ACC112 (cell line): ENCODE measurements at regions not wholly inside any gene's neighbourhood (a gene's known extent, or its start where the extent isn't known, plus 50 kb on each side); places are given as distances from the start of the nearest gene placed in this dataset.
"Not testable (repeated sequence)": the region's sequence is repeated elsewhere in the genome, so short reads cannot be mapped to it uniquely, and the experiment has no call there.

ENCODE experiments used
- H2AFZ ChIP-seq: fragments of 200-600 bp; sonication (generic); one replicate; pipeline ENCODE4 v1.6.0; 2017; ENCODE audit warnings: antibody characterized with exemption, low read length; ENCODE audit not compliant: unreplicated experiment
- H3K27ac ChIP-seq: fragments of 200-600 bp; sonication (generic); 2 replicates; pipeline ENCODE4 v1.5.1; 2014; ENCODE audit warnings: low read depth, mild to moderate bottlenecking, antibody characterized with exemption, low read length, moderate library complexity
- H3K27me3 ChIP-seq: fragments of 200-600 bp; sonication (generic); 2 replicates; pipeline ENCODE4 v1.6.1; 2014; ENCODE audit warnings: mild to moderate bottlenecking, antibody characterized with exemption, low read length, moderate library complexity, mixed read lengths; ENCODE audit not compliant: insufficient read depth
- H3K36me3 ChIP-seq: fragments of 200-600 bp; sonication (generic); 2 replicates; pipeline ENCODE4 v1.6.1; 2016; ENCODE audit warnings: mild to moderate bottlenecking, antibody characterized with exemption, low read length, moderate library complexity, mixed read lengths; ENCODE audit not compliant: insufficient read depth
- H3K4me1 ChIP-seq: fragments of 200-600 bp; sonication (generic); one replicate; pipeline ENCODE4 v1.6.1; 2016; ENCODE audit warnings: low read length, mixed read lengths; ENCODE audit not compliant: insufficient read depth, unreplicated experiment, control insufficient read depth
- H3K4me3 ChIP-seq: fragments of 200-600 bp; sonication (generic); 2 replicates; pipeline ENCODE4 v1.5.1; 2014; ENCODE audit warnings: mild to moderate bottlenecking, low read depth, low read length
- H3K79me2 ChIP-seq: fragments of 200-600 bp; sonication (generic); one replicate; pipeline ENCODE4 v1.6.0; 2016; ENCODE audit warnings: low read length; ENCODE audit not compliant: control insufficient read depth, unreplicated experiment, insufficient read depth

GRCh38 chr14:40218282-40218941, 786.2 kb upstream of the FBXO33 start:
- H2AFZ ChIP-seq = no peak overlapping the region
- H3K79me2 ChIP-seq = no peaks in the 10 kb centered on the region
- H3K27me3 ChIP-seq = no peaks in the 10 kb centered on the region
- no peak overlapping the region for H3K27ac ChIP-seq
- no peaks in the 10 kb centered on the region for H3K36me3 ChIP-seq
- no peaks in the 10 kb centered on the region for H3K4me1 ChIP-seq
- no peak overlapping the region for H3K4me3 ChIP-seq

- no peaks in the 10 kb centered on the region for H3K27me3 ChIP-seq
- no peaks in the 10 kb centered on the region for H3K36me3 ChIP-seq
- no peak overlapping the region for H2AFZ ChIP-seq
- H3K79me2 ChIP-seq = no peaks in the 10 kb centered on the region
- H3K4me1 ChIP-seq = no peaks in the 10 kb centered on the region
- H3K27ac ChIP-seq = no peak overlapping the region
- no peak overlapping the region for H3K4me3 ChIP-seq
These were observed 784.7 kb upstream of the FBXO33 start for GRCh38 chr14:40216976-40217375.

- not testable (repeated sequence) for H3K27ac ChIP-seq, H3K27me3 ChIP-seq, H3K4me1 ChIP-seq, H3K79me2 ChIP-seq, H3K36me3 ChIP-seq, H2AFZ ChIP-seq, H3K4me3 ChIP-seq
These were observed 784.2 kb upstream of the FBXO33 start for GRCh38 chr14:40216408-40216807.

GRCh38 chr14:40213701-40214100, 781.5 kb upstream of the FBXO33 start:
- H3K4me1 ChIP-seq = no peaks in the 10 kb centered on the region
- H3K79me2 ChIP-seq = no peaks in the 10 kb centered on the region
- H3K27ac ChIP-seq = no peak overlapping the region
- no peaks in the 10 kb centered on the region for H3K27me3 ChIP-seq
- H2AFZ ChIP-seq = no peak overlapping the region
- H3K36me3 ChIP-seq = no peaks in the 10 kb centered on the region
- no peak overlapping the region for H3K4me3 ChIP-seq

GRCh38 chr14:40204441-40205175, 772.4 kb upstream of the FBXO33 start:
- H3K36me3 ChIP-seq = no peaks in the 10 kb centered on the region
- no peaks in the 10 kb centered on the region for H3K4me1 ChIP-seq
- no peak overlapping the region for H2AFZ ChIP-seq
- H3K4me3 ChIP-seq = no peak overlapping the region
- no peaks in the 10 kb centered on the region for H3K79me2 ChIP-seq
- H3K27me3 ChIP-seq = no peaks in the 10 kb centered on the region
- H3K27ac ChIP-seq = no peak overlapping the region

GRCh38 chr14:40199101-40199500, 766.9 kb upstream of the FBXO33 start:
- H3K79me2 ChIP-seq = no peaks in the 10 kb centered on the region
- H3K4me3 ChIP-seq = no peak overlapping the region
- no peaks in the 10 kb centered on the region for H3K4me1 ChIP-seq
- no peak overlapping the region for H3K27ac ChIP-seq
- no peak overlapping the region for H2AFZ ChIP-seq
- no peaks in the 10 kb centered on the region for H3K27me3 ChIP-seq
- H3K36me3 ChIP-seq = no peaks in the 10 kb centered on the region

GRCh38 chr14:40197344-40197743, 765.1 kb upstream of the FBXO33 start:
- no peak overlapping the region for H3K4me3 ChIP-seq

GRCh38 chr14:40188006-40188405, 755.8 kb upstream of the FBXO33 start:
- Histone ChIP-seq H3K27me3 (no peaks in the 10 kb centered on the region), H3K36me3 (no peaks in the 10 kb centered on the region), H3K79me2 (no peaks in the 10 kb centered on the region), H3K27ac (no peak overlapping the region), H2AFZ (no peak overlapping the region), H3K4me1 (no peaks in the 10 kb centered on the region), H3K4me3 (no peak overlapping the region)

More at GRCh38 chr14:40197344-40197743, 765.1 kb upstream of the FBXO33 start:
- Histone ChIP-seq H3K36me3 (no peaks in the 10 kb centered on the region), H3K79me2 (no peaks in the 10 kb centered on the region), H3K4me1 (no peaks in the 10 kb centered on the region), H3K27ac (no peak overlapping the region), H3K27me3 (no peaks in the 10 kb centered on the region), H2AFZ (no peak overlapping the region)

GRCh38 chr14:40164083-40164482, 731.9 kb upstream of the FBXO33 start:
- no peak overlapping the region for H3K27ac ChIP-seq
- H3K79me2 ChIP-seq = no peaks in the 10 kb centered on the region
- H3K27me3 ChIP-seq = no peaks in the 10 kb centered on the region
- no peaks in the 10 kb centered on the region for H3K36me3 ChIP-seq
- H3K4me3 ChIP-seq = no peak overlapping the region
- H3K4me1 ChIP-seq = no peaks in the 10 kb centered on the region
- H2AFZ ChIP-seq = no peak overlapping the region

GRCh38 chr14:40139657-40140056, 707.4 kb upstream of the FBXO33 start:
- no peak overlapping the region for H2AFZ ChIP-seq
- no peaks in the 10 kb centered on the region for H3K36me3 ChIP-seq
- no peaks in the 10 kb centered on the region for H3K27me3 ChIP-seq
- no peaks in the 10 kb centered on the region for H3K79me2 ChIP-seq
- no peak overlapping the region for H3K27ac ChIP-seq
- H3K4me1 ChIP-seq = no peaks in the 10 kb centered on the region
- no peak overlapping the region for H3K4me3 ChIP-seq

GRCh38 chr14:40133463-40133862, 701.2 kb upstream of the FBXO33 start:
- no peaks in the 10 kb centered on the region for H3K79me2 ChIP-seq
- H3K36me3 ChIP-seq = no peaks in the 10 kb centered on the region
- H3K4me1 ChIP-seq = no peaks in the 10 kb centered on the region
- no peaks in the 10 kb centered on the region for H3K27me3 ChIP-seq
- H3K27ac ChIP-seq = no peak overlapping the region
- H3K4me3 ChIP-seq = no peak overlapping the region
- no peak overlapping the region for H2AFZ ChIP-seq
